Mesenchymal stem cell (in vitro differentiated cells and primary cell): ENCODE measurements at regions not wholly inside any gene's neighbourhood (a gene's known extent, or its start where the extent isn't known, plus 50 kb on each side); places are given as distances from the start of the nearest gene placed in this dataset.

Source experiments
- DNase-seq: peaks from one replicate; pipeline ENCODE4 v3.0.0-alpha.2; 2013
- H2AFZ ChIP-seq: one replicate; pipeline ENCODE4 v1.6.1; 2013; ENCODE audit warnings: low read depth, mild to moderate bottlenecking, control low read depth, inconsistent platforms, low read length, moderate library complexity
- H2AK5ac ChIP-seq: 2 replicates; pipeline ENCODE4 v1.6.1; 2013; ENCODE audit warnings: low read length, moderate library complexity, mild to moderate bottlenecking, inconsistent platforms; ENCODE audit not compliant: severe bottlenecking
- H2BK120ac ChIP-seq: one replicate; pipeline ENCODE4 v1.6.1; 2013; ENCODE audit warnings: low read depth, mild to moderate bottlenecking, inconsistent platforms, low read length, moderate library complexity
- H2BK12ac ChIP-seq, 2 experiments: one replicate each; pipeline ENCODE4 v1.6.1; 2013; ENCODE audit warnings: inconsistent platforms in 2 of 2, low read length in 2 of 2, mild to moderate bottlenecking in 2 of 2, moderate library complexity in 2 of 2, control low read depth in 1 of 2
- H2BK15ac ChIP-seq: one replicate; pipeline ENCODE4 v1.6.1; 2013; ENCODE audit warnings: mild to moderate bottlenecking, low read depth, inconsistent platforms; ENCODE audit not compliant: poor library complexity, severe bottlenecking
- H2BK5ac ChIP-seq: 2 replicates; pipeline ENCODE4 v1.6.1; 2013; ENCODE audit warnings: low read depth, mild to moderate bottlenecking, low read length, control low read depth, inconsistent platforms; ENCODE audit not compliant: poor library complexity, severe bottlenecking
- H3K14ac ChIP-seq, 2 experiments: one replicate each; pipeline ENCODE4 v1.6.1; 2013; ENCODE audit warnings: inconsistent platforms in 2 of 2, low read length in 2 of 2, control low read depth in 1 of 2, mild to moderate bottlenecking in 1 of 2, moderate library complexity in 1 of 2
- H3K18ac ChIP-seq, 2 experiments: one replicate each; pipeline ENCODE4 v1.6.1; 2013; ENCODE audit warnings: inconsistent platforms in 2 of 2, low read length in 2 of 2, control low read depth in 1 of 2, low read depth in 1 of 2, mild to moderate bottlenecking in 1 of 2
- H3K23ac ChIP-seq, 2 experiments: one replicate each; pipeline ENCODE4 v1.6.1; 2013; ENCODE audit warnings: inconsistent platforms in 2 of 2, low read length in 2 of 2, mild to moderate bottlenecking in 2 of 2, moderate library complexity in 2 of 2, control low read depth in 1 of 2
- H3K27ac ChIP-seq: 2 replicates; pipeline ENCODE4 v1.5.1; 2013; ENCODE audit warnings: mild to moderate bottlenecking, moderate library complexity, low read length, control low read depth, inconsistent platforms; ENCODE audit not compliant: poor library complexity, severe bottlenecking
- H3K27me3 ChIP-seq, 2 experiments: 2 replicates each; pipeline versions ENCODE4 v1.6.1 to v1.7.0; 2013; ENCODE audit warnings: low read length in 2 of 2, mild to moderate bottlenecking in 2 of 2, moderate library complexity in 2 of 2, control low read depth in 1 of 2, inconsistent platforms in 1 of 2; ENCODE audit not compliant: control insufficient read depth in 1 of 2, insufficient read depth in 1 of 2
- H3K36me3 ChIP-seq, 2 experiments: 2 replicates each; pipeline versions ENCODE4 v1.6.1 to v1.7.0; 2013; ENCODE audit warnings: low read length in 2 of 2, control low read depth in 1 of 2, inconsistent platforms in 1 of 2, low read depth in 1 of 2, mild to moderate bottlenecking in 1 of 2; ENCODE audit not compliant: insufficient read depth in 2 of 2, control insufficient read depth in 1 of 2
- H3K4ac ChIP-seq, 2 experiments: one replicate each; pipeline ENCODE4 v1.6.1; 2013; ENCODE audit warnings: inconsistent platforms in 2 of 2, low read length in 2 of 2, mild to moderate bottlenecking in 2 of 2, moderate library complexity in 2 of 2, control low read depth in 1 of 2, low read depth in 1 of 2
- H3K4me1 ChIP-seq: 2 replicates; pipeline ENCODE4 v1.6.1; 2013; ENCODE audit warnings: low read depth, low read length, control low read depth; ENCODE audit not compliant: control insufficient read depth, insufficient read depth
- H3K4me2 ChIP-seq: 2 replicates; pipeline ENCODE4 v1.6.1; 2013; ENCODE audit warnings: low read length, mild to moderate bottlenecking, inconsistent platforms; ENCODE audit not compliant: poor library complexity, severe bottlenecking
- H3K4me3 ChIP-seq, 2 experiments: 2 replicates each; pipeline versions ENCODE4 v1.5.1 to v1.7.0; 2013; ENCODE audit warnings: low read length in 2 of 2, mild to moderate bottlenecking in 2 of 2, control low read depth in 1 of 2, low read depth in 1 of 2; ENCODE audit not compliant: insufficient read depth in 1 of 2
- H3K79me1 ChIP-seq: replicated peaks from 2 replicates; pipeline ENCODE4 v1.6.1; 2013; ENCODE audit warnings: mild to moderate bottlenecking, control low read depth, low read length, inconsistent platforms; ENCODE audit not compliant: poor library complexity, severe bottlenecking
- H3K9ac ChIP-seq: 2 replicates; pipeline ENCODE4 v1.7.0; 2013; ENCODE audit warnings: mild to moderate bottlenecking, low read length, moderate library complexity
- H3K9me3 ChIP-seq: 2 replicates; pipeline ENCODE4 v1.7.0; 2013; ENCODE audit warnings: mild to moderate bottlenecking, low read length; ENCODE audit not compliant: control insufficient read depth
- H4K8ac ChIP-seq: one replicate; pipeline ENCODE4 v1.6.1; 2013; ENCODE audit warnings: inconsistent platforms, mild to moderate bottlenecking, low read length, moderate library complexity
- H4K91ac ChIP-seq: one replicate; pipeline ENCODE4 v1.6.1; 2013; ENCODE audit warnings: mild to moderate bottlenecking, low read length, inconsistent platforms
- WGBS: methylation state at CpG from one replicate; pipeline ENCODE4 v1.1.7; 2013; ENCODE audit warnings: mixed read lengths; 5-methylcytosine and 5-hydroxymethylcytosine counted together

- H3K4me3 ChIP-seq = no peak overlapping the region
- no peak overlapping the region for H2AK5ac ChIP-seq
- H3K27ac ChIP-seq = no peak overlapping the region
- H3K23ac ChIP-seq = no peak overlapping the region
- no peak overlapping the region for H2BK120ac ChIP-seq
- H3K18ac ChIP-seq = peak overlapping the region in 1 of 2 experiments; percentile 5
- H3K4me2 ChIP-seq = no peak overlapping the region
- no peak for DNase-seq
- no peak overlapping the region for H2BK5ac ChIP-seq
- H3K4me1 ChIP-seq = no peaks in the 10 kb centered on the region
- H2AFZ ChIP-seq = no peak overlapping the region
- H3K79me1 ChIP-seq = no peaks in the 10 kb centered on the region
- H3K4ac ChIP-seq = no peak overlapping the region
- no peaks in the 10 kb centered on the region for H3K36me3 ChIP-seq
- 79% methylated on average over 5 of the region's 6 CpGs for WGBS
- no peak overlapping the region for H3K9ac ChIP-seq
- no peaks in the 10 kb centered on the region for H3K9me3 ChIP-seq
- H3K14ac ChIP-seq = no peak overlapping the region
- H4K91ac ChIP-seq = no peak overlapping the region
- no peaks in the 10 kb centered on the region for H3K27me3 ChIP-seq
- H4K8ac ChIP-seq = no peak overlapping the region
- no peak overlapping the region for H2BK15ac ChIP-seq
- H2BK12ac ChIP-seq = no peak overlapping the region
Measured at GRCh38 chr6:147811913-147812629, 303.6 kb downstream of the SAMD5 start.

GRCh38 chr6:147817042-147817689 is 308.7 kb downstream of the SAMD5 start:
- no peak overlapping the region for H3K4me3 ChIP-seq
- H3K36me3 ChIP-seq = no peaks in the 10 kb centered on the region
- H3K9ac ChIP-seq = no peak overlapping the region
- H4K8ac ChIP-seq = no peak overlapping the region
- no peak overlapping the region for H2BK120ac ChIP-seq
- H3K79me1 ChIP-seq = no peaks in the 10 kb centered on the region
- DNase-seq = no peak
- H3K27ac ChIP-seq = no peak overlapping the region
- 83% methylated on average over 3 of the region's 4 CpGs for WGBS
- H3K23ac ChIP-seq = no peak overlapping the region
- no peak overlapping the region for H3K18ac ChIP-seq
- H2AK5ac ChIP-seq = no peak overlapping the region
- H3K4me2 ChIP-seq = no peak overlapping the region
- no peak overlapping the region for H2BK5ac ChIP-seq
- no peak overlapping the region for H2BK12ac ChIP-seq
- H4K91ac ChIP-seq = no peak overlapping the region
- no peak overlapping the region for H3K4ac ChIP-seq
- no peaks in the 10 kb centered on the region for H3K9me3 ChIP-seq
- no peak overlapping the region for H2AFZ ChIP-seq
- H3K14ac ChIP-seq = no peak overlapping the region
- no peaks in the 10 kb centered on the region for H3K4me1 ChIP-seq
- H2BK15ac ChIP-seq = no peak overlapping the region
- no peaks in the 10 kb centered on the region for H3K27me3 ChIP-seq

- Histone ChIP-seq H2BK12ac (no peak overlapping the region), H2BK5ac (no peak overlapping the region), H4K91ac (no peak overlapping the region), H3K4me3 (no peak overlapping the region), H3K23ac (no peak overlapping the region), H3K18ac (no peak overlapping the region), H3K14ac (no peak overlapping the region), H3K79me1 (no peaks in the 10 kb centered on the region), H3K27me3 (no peaks in the 10 kb centered on the region), H2AK5ac (no peak overlapping the region), H3K4me1 (no peaks in the 10 kb centered on the region), H3K36me3 (no peaks in the 10 kb centered on the region), H3K9ac (no peak overlapping the region), H3K27ac (no peak overlapping the region), H2AFZ (no peak overlapping the region), H2BK15ac (no peak overlapping the region), H3K4ac (no peak overlapping the region), H4K8ac (no peak overlapping the region), H3K4me2 (no peak overlapping the region), H3K9me3 (no peaks in the 10 kb centered on the region), H2BK120ac (no peak overlapping the region)
- WGBS = 98% methylated on average over 6 of the region's 6 CpGs
- no peak for DNase-seq
Measured at GRCh38 chr6:147820520-147820919, 312.0 kb downstream of the SAMD5 start.

GRCh38 chr6:147821295-147821897 is 312.9 kb downstream of the SAMD5 start:
- Histone ChIP-seq H3K14ac (no peak overlapping the region), H2BK12ac (no peak overlapping the region), H3K79me1 (no peaks in the 10 kb centered on the region), H2AK5ac (no peak overlapping the region), H3K4me3 (no peak overlapping the region), H3K27me3 (no peaks in the 10 kb centered on the region), H2BK5ac (no peak overlapping the region), H3K4ac (no peak overlapping the region), H3K9me3 (no peaks in the 10 kb centered on the region), H3K36me3 (no peaks in the 10 kb centered on the region), H2AFZ (no peak overlapping the region), H3K4me2 (no peak overlapping the region), H3K23ac (no peak overlapping the region), H4K91ac (no peak overlapping the region), H3K27ac (no peak overlapping the region), H3K4me1 (no peaks in the 10 kb centered on the region), H3K18ac (no peak overlapping the region), H3K9ac (no peak overlapping the region), H2BK15ac (no peak overlapping the region), H4K8ac (no peak overlapping the region), H2BK120ac (no peak overlapping the region)
- 92% methylated on average over 13 of the region's 14 CpGs for WGBS
- DNase-seq = no peak
